CD4-positive, alpha-beta memory T cell (primary cell): ENCODE measurements at regions not wholly inside any gene's neighbourhood (a gene's known extent, or its start where the extent isn't known, plus 50 kb on each side); places are given as distances from the start of the nearest gene placed in this dataset.
A peak's percentile ranks its signal among the peaks of the same experiment; 100 is the strongest.

Experiments
- CTCF ChIA-PET: fragments of 350-600 bp; sonication (Branson Sonifier 250); formaldehyde crosslinking; loops from one replicate; lab custom pipeline; 2021; ENCODE audit warnings: inconsistent platforms; ENCODE audit not compliant: partially characterized antibody; lab: Charles Lee
- POLR2A ChIA-PET: fragments of 350-600 bp; sonication (Branson Sonifier 250); formaldehyde crosslinking; loops from one replicate; lab custom pipeline; 2021; ENCODE audit not compliant: partially characterized antibody; lab: Charles Lee
- DNase-seq, 5 donors: peaks; one replicate each; pipeline versions ENCODE4 v3.0.0 to v3.0.0-alpha.2; 2020 to 2022; ENCODE audit warnings: mixed read lengths in 1 of 5
- H3K27ac ChIP-seq: one replicate; pipeline ENCODE4 v1.7.0; 2013; ENCODE audit warnings: low read depth, low read length
- H3K27me3 ChIP-seq: 2 replicates; pipeline ENCODE4 v1.7.0; 2013; ENCODE audit warnings: mild to moderate bottlenecking, low read length, moderate library complexity; ENCODE audit not compliant: insufficient read depth
- H3K36me3 ChIP-seq: 2 replicates; pipeline ENCODE4 v1.7.0; 2013; ENCODE audit warnings: mild to moderate bottlenecking, low read length, moderate library complexity; ENCODE audit not compliant: insufficient read depth
- H3K4me1 ChIP-seq: 2 replicates; pipeline ENCODE4 v1.7.0; 2013; ENCODE audit warnings: mild to moderate bottlenecking, low read length, moderate library complexity; ENCODE audit not compliant: insufficient read depth
- H3K4me3 ChIP-seq, 2 donors: one replicate each; pipeline ENCODE4 v1.7.0; 2013; ENCODE audit warnings: low read length in 2 of 2, mild to moderate bottlenecking in 1 of 2
- H3K9me3 ChIP-seq, 2 donors: one replicate each; pipeline ENCODE4 v1.7.0; 2013; ENCODE audit warnings: low read length in 2 of 2, control low read depth in 1 of 2; ENCODE audit not compliant: control insufficient read depth in 1 of 2
- H3K27ac Mint-ChIP-seq, 7 donors: one replicate each; pipeline ENCODE4 v1.8.0; 2020 to 2021; ENCODE audit warnings: mixed read lengths in 7 of 7, mild to moderate bottlenecking in 6 of 7, inconsistent platforms in 3 of 7, moderate library complexity in 3 of 7
- H3K27me3 Mint-ChIP-seq, 2 donors: one replicate each; pipeline ENCODE4 v1.8.0; 2020 to 2021; ENCODE audit warnings: mixed read lengths in 2 of 2
- H3K36me3 Mint-ChIP-seq, 2 donors: one replicate each; pipeline ENCODE4 v1.8.0; 2020 to 2021; ENCODE audit warnings: mixed read lengths in 2 of 2, inconsistent platforms in 1 of 2, mild to moderate bottlenecking in 1 of 2
- H3K4me1 Mint-ChIP-seq, 4 donors: one replicate each; pipeline ENCODE4 v1.8.0; 2020 to 2021; ENCODE audit warnings: mixed read lengths in 4 of 4, mild to moderate bottlenecking in 1 of 4
- H3K4me3 Mint-ChIP-seq, 8 donors: one replicate each; pipeline ENCODE4 v1.8.0; 2020 to 2021; ENCODE audit warnings: mixed read lengths in 8 of 8, mild to moderate bottlenecking in 7 of 8, moderate library complexity in 6 of 8, inconsistent platforms in 3 of 8
- H3K9me3 Mint-ChIP-seq, 8 donors: one replicate each; pipeline ENCODE4 v1.8.0; 2020 to 2021; ENCODE audit warnings: mixed read lengths in 8 of 8, mild to moderate bottlenecking in 5 of 8, inconsistent platforms in 3 of 8, moderate library complexity in 1 of 8
- intact Hi-C: fragments of 100-400 bp; cut with micrococcal nuclease; formaldehyde crosslinking; loops from one replicate; pipeline ENCODE4 v1.15.1; 2023

DNA sequence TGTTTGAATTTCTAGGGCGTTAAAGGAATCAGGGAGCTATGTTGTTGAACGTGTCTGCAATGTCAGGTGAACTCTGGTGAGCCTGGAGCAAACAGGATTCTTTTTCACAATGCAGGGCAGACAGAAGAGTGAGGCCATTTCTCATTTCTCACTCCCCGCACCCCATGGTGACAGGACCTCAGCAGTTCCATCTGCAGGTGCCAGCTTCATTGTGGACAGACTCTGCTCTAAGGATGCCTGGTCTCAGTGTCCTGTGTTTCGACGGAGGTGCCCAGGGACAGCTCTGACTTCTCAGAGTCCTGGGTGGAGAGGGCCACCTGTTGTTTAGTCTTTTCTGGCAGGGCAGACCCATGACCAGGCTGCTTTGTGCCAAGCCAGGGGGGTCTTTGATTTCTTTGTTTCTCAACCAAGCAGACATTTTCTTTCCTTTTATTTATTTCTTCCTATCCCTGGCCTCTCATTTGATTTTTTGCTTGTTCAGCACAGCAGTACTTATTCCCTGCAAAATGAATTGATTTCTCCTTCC is 201.5 kb downstream of the RNF144A start:
- H3K4me3 Mint-ChIP-seq = no peak overlapping the region
- Histone ChIP-seq H3K27ac (no peak overlapping the region), H3K9me3 (no peaks in the 10 kb centered on the region), H3K4me1 (no peaks in the 10 kb centered on the region), H3K4me3 (no peak overlapping the region), H3K36me3 (no peaks in the 10 kb centered on the region), H3K27me3 (no peaks in the 10 kb centered on the region)
- H3K9me3 Mint-ChIP-seq = peaks cover 0 to 8% (median 6%) of the 10 kb centered on the region in 8 donors
- intact Hi-C loops = no loop called here
- no peak overlapping the region for H3K27ac Mint-ChIP-seq
- H3K4me1 Mint-ChIP-seq = peaks cover 0 to 2% (median 0%) of the 10 kb centered on the region in 4 donors
- H3K27me3 Mint-ChIP-seq = peaks cover 0 to 1% of the 10 kb centered on the region in 2 donors
- ChIA-PET POLR2A (no interaction called here), CTCF (no interaction called here)
- no peak for DNase-seq
- H3K36me3 Mint-ChIP-seq = peaks cover 0 to 17% of the 10 kb centered on the region in 2 donors

DNA sequence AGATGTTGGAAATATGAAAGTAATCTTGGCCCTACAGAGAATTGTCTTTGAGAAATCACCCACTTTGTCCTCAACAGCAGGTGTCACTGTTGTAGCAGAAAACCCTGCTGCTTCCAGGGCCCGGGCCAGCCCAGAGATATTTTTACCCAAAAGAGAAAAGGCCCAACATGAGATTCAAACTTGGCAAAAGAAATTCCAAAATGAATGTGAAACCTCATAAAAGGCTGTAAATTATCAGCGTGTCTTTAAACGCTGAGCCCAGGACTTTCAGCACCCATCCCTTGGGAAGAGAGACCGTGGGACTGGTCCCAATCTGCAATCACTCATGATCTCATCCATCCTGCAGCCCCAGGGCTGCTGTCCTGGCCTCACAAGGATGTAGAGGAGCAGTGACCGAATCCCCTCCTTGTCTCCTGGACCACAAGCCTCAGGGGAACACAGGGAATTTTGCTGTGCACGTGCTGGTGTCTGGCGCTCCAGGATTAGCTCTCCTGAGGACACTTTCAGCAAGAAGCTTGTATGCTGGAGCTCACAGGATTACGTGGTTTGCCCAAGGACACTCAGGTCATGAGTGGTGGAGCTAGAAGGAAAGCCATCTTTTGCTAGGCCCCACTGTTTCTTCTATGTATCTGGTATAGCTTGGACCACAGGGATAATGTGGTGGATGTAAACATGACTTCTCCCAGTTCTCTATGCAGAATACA is 202.1 kb downstream of the RNF144A start:
- Mint-ChIP-seq H3K9me3 (peaks cover 0 to 5% (median 2%) of the 10 kb centered on the region in 8 donors), H3K4me1 (peaks cover 0 to 2% (median 0%) of the 10 kb centered on the region in 4 donors), H3K36me3 (peaks cover 0 to 12% of the 10 kb centered on the region in 2 donors), H3K27me3 (no peaks in the 10 kb centered on the region), H3K4me3 (no peak overlapping the region), H3K27ac (peak overlapping the region in 1 of 7 donors; percentile 42)
- no peaks in the 10 kb centered on the region for H3K36me3 ChIP-seq
- DNase-seq = no peak
- H3K4me3 ChIP-seq = no peak overlapping the region
- H3K4me1 ChIP-seq = no peaks in the 10 kb centered on the region
- ChIA-PET CTCF (no interaction called here), POLR2A (no interaction called here)
- no peak overlapping the region for H3K27ac ChIP-seq
- intact Hi-C loops = no loop called here
- H3K9me3 ChIP-seq = no peaks in the 10 kb centered on the region
- no peaks in the 10 kb centered on the region for H3K27me3 ChIP-seq

DNA sequence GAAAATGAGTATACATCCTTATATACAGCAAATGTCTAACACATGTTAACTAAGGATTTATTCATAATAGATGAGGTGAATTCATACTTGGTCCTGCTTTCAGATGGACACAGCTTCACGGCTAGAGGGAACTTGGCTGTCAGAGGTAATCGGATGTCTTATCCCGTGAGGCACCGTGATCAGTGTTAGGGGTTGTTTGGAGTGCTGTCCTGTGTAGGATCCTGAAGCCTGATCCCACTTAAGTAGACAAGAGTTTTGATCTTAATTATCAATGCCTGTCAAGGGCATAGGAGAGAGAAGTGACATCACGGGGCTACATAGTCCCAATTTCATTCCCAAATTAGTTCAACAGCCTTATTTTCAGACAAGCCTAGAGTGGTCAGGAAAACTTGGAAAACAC is 204.6 kb downstream of the RNF144A start:
- no peaks in the 10 kb centered on the region for H3K27me3 Mint-ChIP-seq
- CTCF ChIA-PET = no interaction called here
- intact Hi-C loops = no loop called here

DNA sequence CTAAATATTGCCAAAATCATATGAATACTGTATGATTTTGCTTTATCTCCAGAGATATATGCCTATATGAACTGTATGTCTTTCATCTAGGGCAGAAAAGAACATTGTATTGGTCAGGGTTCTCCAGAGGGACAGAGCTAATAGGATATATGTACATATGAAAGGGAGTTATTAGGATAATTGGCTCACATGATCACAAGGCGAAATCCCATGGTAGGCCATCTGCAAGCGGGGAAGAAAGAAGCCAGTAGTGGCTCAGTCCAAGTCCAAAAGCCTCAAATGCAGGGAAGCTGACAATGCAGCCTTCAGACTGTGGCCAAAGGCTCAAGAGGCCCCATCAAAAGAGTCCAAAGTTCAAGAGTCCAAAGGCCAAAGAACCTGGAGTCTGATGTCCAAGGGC is 209.9 kb downstream of the RNF144A start:
- no peak overlapping the region for H3K4me3 Mint-ChIP-seq
- peaks cover 0 to 4% (median 3%) of the 10 kb centered on the region in 4 donors for H3K4me1 Mint-ChIP-seq
- peaks cover 0 to 4% of the 10 kb centered on the region in 2 donors for H3K36me3 Mint-ChIP-seq
- H3K27me3 ChIP-seq = no peaks in the 10 kb centered on the region
- no peaks in the 10 kb centered on the region for H3K36me3 ChIP-seq
- POLR2A ChIA-PET = no interaction called here
- H3K4me3 ChIP-seq = no peak overlapping the region
- H3K27ac ChIP-seq = no peak overlapping the region
- H3K9me3 Mint-ChIP-seq = peaks cover 0 to 4% (median 0%) of the 10 kb centered on the region in 8 donors
- H3K27me3 Mint-ChIP-seq = no peaks in the 10 kb centered on the region
- intact Hi-C loops = no loop called here
- DNase-seq = no peak
- H3K27ac Mint-ChIP-seq = peak overlapping the region in 1 of 7 donors; percentile 65
- H3K9me3 ChIP-seq = no peaks in the 10 kb centered on the region
- H3K4me1 ChIP-seq = no peaks in the 10 kb centered on the region
- CTCF ChIA-PET = no interaction called here

More for the DNA sequence above, 204.6 kb downstream of the RNF144A start:
- DNase-seq = no peak
- Histone ChIP-seq H3K36me3 (no peaks in the 10 kb centered on the region), H3K27me3 (no peaks in the 10 kb centered on the region), H3K4me1 (no peaks in the 10 kb centered on the region), H3K4me3 (no peak overlapping the region), H3K27ac (no peak overlapping the region), H3K9me3 (no peaks in the 10 kb centered on the region)
- Mint-ChIP-seq H3K4me1 (peaks cover 0 to 2% (median 0%) of the 10 kb centered on the region in 4 donors), H3K27ac (no peak overlapping the region), H3K36me3 (peaks cover 0 to 8% of the 10 kb centered on the region in 2 donors), H3K9me3 (peaks cover 0 to 4% (median 0%) of the 10 kb centered on the region in 8 donors), H3K4me3 (no peak overlapping the region)
- POLR2A ChIA-PET = no interaction called here

DNA sequence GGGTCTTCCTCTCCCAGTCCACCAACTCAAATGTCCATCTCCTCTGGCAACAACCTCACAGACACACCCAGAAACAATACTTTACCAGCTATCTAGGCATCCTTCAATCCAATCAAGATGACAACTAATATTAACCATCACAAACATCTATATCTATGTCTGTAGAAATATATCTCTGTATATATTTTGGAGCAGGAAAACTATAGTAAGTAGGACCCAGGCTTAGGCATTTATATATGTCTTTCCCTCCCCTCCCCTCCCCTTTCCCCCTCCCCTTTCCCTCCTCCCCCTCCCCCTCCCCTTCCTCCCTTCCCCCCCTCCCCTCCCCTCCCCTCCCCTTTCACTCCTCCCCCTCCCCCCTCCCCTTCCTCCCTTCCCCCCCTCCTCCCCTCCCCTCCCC is 210.5 kb downstream of the RNF144A start:
- ChIA-PET POLR2A (no interaction called here), CTCF (no interaction called here)
- Mint-ChIP-seq H3K27ac (no peak overlapping the region), H3K36me3 (peaks cover 0 to 3% of the 10 kb centered on the region in 2 donors), H3K27me3 (no peaks in the 10 kb centered on the region), H3K4me3 (no peak overlapping the region), H3K4me1 (peaks cover 0 to 4% (median 3%) of the 10 kb centered on the region in 4 donors), H3K9me3 (peaks cover 0 to 4% (median 0%) of the 10 kb centered on the region in 8 donors)
- DNase-seq = no peak
- no peak overlapping the region for H3K4me3 ChIP-seq
- no peaks in the 10 kb centered on the region for H3K4me1 ChIP-seq
- H3K27ac ChIP-seq = no peak overlapping the region
- no peaks in the 10 kb centered on the region for H3K36me3 ChIP-seq
- H3K9me3 ChIP-seq = no peaks in the 10 kb centered on the region
- H3K27me3 ChIP-seq = no peaks in the 10 kb centered on the region
- intact Hi-C loops = no loop called here

GRCh38 chr2:7131261-7131660 is 214.0 kb downstream of the RNF144A start:
- DNase-seq = no peak
- Histone ChIP-seq H3K4me3 (no peak overlapping the region), H3K36me3 (no peaks in the 10 kb centered on the region), H3K4me1 (no peaks in the 10 kb centered on the region), H3K27me3 (no peaks in the 10 kb centered on the region), H3K27ac (no peak overlapping the region), H3K9me3 (no peaks in the 10 kb centered on the region)
- H3K27ac Mint-ChIP-seq = no peak overlapping the region
- peaks cover 0 to 4% (median 3%) of the 10 kb centered on the region in 4 donors for H3K4me1 Mint-ChIP-seq
- H3K36me3 Mint-ChIP-seq = peaks cover 0 to 7% of the 10 kb centered on the region in 2 donors
- peaks cover 0 to 1% of the 10 kb centered on the region in 2 donors for H3K27me3 Mint-ChIP-seq
- intact Hi-C loops = no loop called here
- peaks cover 0 to 3% (median 0%) of the 10 kb centered on the region in 8 donors for H3K9me3 Mint-ChIP-seq
- ChIA-PET POLR2A (no interaction called here), CTCF (no interaction called here)
- no peak overlapping the region for H3K4me3 Mint-ChIP-seq

GRCh38 chr2:7132753-7133152 is 215.5 kb downstream of the RNF144A start:
- CTCF ChIA-PET = no interaction called here
- peaks cover 0 to 1% of the 10 kb centered on the region in 2 donors for H3K27me3 Mint-ChIP-seq
- intact Hi-C loops = no loop called here

More at GRCh38 chr2:7132753-7133152, 215.5 kb downstream of the RNF144A start:
- Histone ChIP-seq H3K4me3 (no peak overlapping the region), H3K36me3 (no peaks in the 10 kb centered on the region), H3K27me3 (no peaks in the 10 kb centered on the region), H3K27ac (no peak overlapping the region), H3K4me1 (no peaks in the 10 kb centered on the region), H3K9me3 (no peaks in the 10 kb centered on the region)
- POLR2A ChIA-PET = no interaction called here
- no peak for DNase-seq
- Mint-ChIP-seq H3K4me3 (no peak overlapping the region), H3K9me3 (peaks cover 0 to 2% (median 0%) of the 10 kb centered on the region in 8 donors), H3K36me3 (peaks cover 0 to 7% of the 10 kb centered on the region in 2 donors), H3K27ac (peak overlapping the region in 1 of 7 donors; percentile 59), H3K4me1 (peaks cover 0 to 4% (median 3%) of the 10 kb centered on the region in 4 donors)
